ENCODE measurements at regions not wholly inside any gene's neighbourhood (a gene's known extent, or its start where the extent isn't known, plus 50 kb on each side); places are given as distances from the start of the nearest gene placed in this dataset.

DNA sequence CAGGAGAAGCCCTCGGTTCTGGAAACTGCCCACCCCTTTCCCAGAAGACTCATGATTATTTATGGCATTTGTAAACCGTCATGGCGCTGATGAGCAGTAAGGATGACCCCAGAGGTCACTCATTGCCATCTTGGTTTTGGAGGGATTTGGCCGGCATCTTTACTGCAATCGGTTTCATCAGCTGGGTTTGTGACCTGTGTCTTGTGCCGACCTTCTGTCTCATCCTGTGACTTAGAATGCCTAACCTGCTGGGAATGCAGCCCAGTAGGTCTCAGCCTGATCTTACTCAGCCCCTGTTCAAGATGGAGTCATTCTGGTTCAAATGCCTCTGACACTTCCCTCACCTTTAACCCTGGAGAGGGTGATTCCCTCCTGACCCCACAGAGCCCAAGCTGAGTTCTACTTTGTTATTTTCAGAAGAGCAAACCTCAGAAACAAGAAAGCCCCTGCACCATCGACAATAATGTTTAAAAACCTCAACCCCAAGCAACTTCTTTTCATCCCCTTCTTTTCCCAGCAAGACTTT lies 105.5 kb upstream of the SFSWAP start:
- Mint-ChIP-seq H3K9me3 (peaks cover 0 to 3% of the 10 kb centered on the region in 2 donors), H3K27ac (peak overlapping the region in 1 of 2 donors; percentile 60), H3K36me3 (peaks cover 0 to 10% of the 10 kb centered on the region in 2 donors)
- ATAC-seq, result peak in 1 of 2 donors; percentile 30
- no peak for DNase-seq (ENCODE audit: low spot score in 2 of 2)

DNA sequence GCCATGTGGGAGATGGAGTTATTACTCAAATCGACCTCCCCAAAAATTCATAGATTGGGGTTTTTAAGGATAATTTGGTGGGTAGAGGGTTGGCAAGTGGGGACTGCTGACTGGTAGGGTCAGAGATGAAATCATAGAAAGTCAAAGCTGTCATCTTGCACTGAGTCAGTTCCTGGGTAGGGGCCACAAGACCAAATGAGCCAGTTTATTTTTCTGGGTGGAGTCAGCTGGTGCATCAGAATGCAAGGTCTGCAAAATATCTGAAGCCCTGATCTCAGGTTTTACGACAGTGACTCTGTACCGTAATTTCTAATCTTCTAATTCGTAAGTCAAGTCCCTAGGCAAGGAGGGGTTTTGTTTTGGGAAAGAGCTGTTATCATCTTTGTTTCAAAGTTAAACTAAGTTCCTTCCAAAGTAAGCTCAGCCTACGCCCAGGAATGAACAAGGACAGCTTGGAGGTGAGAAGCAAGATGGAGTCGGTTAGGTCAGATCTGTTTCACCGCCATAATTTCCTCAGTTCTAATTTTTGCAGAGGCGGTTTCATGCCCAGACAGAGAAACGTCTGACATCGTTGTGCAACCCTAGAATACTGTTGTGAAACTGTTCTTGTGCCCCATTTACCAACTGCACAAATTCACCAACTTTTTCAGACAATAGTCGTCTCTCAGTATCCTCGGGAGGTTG lies 104.5 kb upstream of the SFSWAP start:
- peak overlapping the region in 1 of 2 donors; percentile 60 for H3K27ac Mint-ChIP-seq
- peaks cover 0 to 10% of the 10 kb centered on the region in 2 donors for H3K36me3 Mint-ChIP-seq
- peaks cover 0 to 3% of the 10 kb centered on the region in 2 donors for H3K9me3 Mint-ChIP-seq
- DNase-seq (ENCODE audit: low spot score in 2 of 2) (no peak), ATAC-seq (peak; percentile 35 to 48)

DNA sequence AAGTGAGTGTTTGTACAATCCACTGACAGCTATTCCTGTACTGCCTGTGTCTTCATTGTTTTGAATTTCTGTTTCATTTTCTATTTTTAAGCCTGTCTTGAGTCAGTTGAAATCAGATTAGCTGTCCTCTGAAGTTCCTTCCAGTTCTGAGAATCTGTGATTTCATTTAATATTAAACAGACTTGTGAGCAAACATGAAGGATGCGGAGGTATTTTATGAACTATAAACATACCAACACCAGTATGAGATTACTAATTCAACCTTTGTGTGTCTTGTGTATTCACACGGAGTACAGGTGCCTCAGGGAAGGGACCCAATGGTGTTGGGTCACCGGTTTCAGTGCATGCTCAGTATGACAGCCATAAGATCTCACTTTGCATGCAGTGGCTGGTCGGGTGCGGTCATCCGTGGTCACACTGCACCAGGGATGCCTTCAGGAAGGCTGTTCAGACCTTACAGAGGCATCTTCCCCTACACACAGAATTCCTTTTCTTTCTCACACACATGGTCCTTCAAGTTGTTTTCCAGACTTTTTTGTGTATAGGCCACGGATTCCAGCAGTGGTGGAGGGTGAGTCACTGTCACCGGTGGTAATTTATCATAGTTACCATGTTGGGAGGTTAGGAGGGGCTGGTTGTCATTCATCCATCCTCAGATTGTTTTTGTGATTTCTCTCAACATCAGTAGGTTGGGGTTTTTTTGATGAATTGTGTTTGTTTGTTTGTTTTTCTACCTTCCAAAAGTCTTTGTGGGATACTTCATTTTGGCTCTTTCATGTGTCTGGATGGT lies 103.0 kb upstream of the SFSWAP start:
- peaks cover 0 to under 1% of the 10 kb centered on the region in 2 donors for H3K9me3 Mint-ChIP-seq
- ATAC-seq (peak; percentile 72 to 84), DNase-seq (ENCODE audit: low spot score in 2 of 2) (no peak)
- H3K36me3 Mint-ChIP-seq, result peaks cover 0 to 10% of the 10 kb centered on the region in 2 donors
- H3K27ac Mint-ChIP-seq, result peak overlapping the region in 1 of 2 donors; percentile 71

DNA sequence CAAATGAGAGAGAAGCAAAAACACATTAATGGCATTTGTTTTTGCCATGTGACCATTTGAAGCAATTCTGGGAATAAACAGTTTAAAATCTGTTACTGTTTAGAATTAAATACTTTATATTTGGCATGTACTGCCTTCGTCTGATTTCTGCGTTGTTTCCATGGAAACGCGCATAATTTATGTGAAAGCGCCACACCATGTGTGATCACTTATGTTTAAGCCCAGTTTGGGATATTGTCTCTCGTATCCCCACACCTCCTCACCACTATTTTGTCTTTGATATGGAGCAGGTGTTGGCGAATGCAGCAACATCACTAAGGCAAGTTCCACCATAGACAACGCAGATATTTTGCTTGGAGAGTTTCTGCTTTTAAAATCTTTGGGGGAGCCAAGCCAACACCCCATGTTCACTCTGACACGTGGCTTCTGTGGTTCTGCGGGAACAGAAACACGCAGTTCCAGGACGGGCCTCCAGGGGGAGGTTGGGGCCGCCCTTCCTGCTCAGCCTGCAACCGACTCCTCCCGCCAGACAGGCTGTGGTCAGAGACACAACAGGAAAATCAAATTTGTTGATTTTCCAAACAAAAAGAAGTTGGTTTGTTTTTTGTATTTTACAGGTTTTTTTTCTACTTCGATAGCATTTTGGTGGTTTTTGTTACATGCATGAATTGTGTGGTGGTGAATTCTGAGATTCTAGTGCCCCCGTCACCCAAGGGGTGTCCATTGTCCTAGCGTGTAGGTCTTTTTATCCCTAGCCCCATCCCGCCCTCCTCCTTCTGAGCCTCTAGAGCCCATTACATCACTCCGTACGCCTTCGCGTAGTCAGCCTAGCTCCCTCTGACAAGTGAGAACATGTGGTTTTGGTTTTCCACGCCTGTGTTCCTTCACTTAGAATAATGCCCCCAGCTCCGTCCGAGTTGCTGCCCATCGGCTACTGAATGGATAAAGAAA lies 101.9 kb upstream of the SFSWAP start:
- Mint-ChIP-seq H3K9me3 (no peaks in the 10 kb centered on the region), H3K27ac (no peak overlapping the region), H3K36me3 (peaks cover 0 to 10% of the 10 kb centered on the region in 2 donors)
- ATAC-seq, result peak in 1 of 2 donors; percentile 44
- peak in 1 of 2 donors; percentile 66 for DNase-seq (ENCODE audit: low spot score in 2 of 2)

DNA sequence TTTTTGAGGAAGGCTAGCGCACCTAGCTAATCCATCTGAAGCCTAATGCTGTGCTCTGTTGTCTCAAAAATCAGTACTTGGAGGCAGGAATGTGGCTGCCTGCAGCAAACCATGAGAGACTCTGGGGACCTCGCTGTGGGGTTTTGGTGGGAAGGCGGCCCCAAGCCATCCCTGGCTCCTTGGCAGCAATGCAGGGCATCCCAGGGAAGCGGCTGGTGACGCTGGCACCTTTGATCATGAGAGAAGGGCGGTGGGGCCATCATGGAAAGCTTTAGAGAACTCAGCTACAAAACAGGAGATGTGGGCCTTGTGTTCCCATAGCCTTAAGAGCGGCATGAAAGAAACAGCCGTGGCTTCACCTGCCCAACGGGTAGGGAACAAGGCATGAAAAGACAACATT lies 101.1 kb upstream of the SFSWAP start:
- Mint-ChIP-seq H3K9me3 (no peaks in the 10 kb centered on the region), H3K27ac (no peak overlapping the region), H3K36me3 (peaks cover 0 to 10% of the 10 kb centered on the region in 2 donors)
- ATAC-seq, result no peak
- no peak for DNase-seq (ENCODE audit: low spot score in 2 of 2)

DNA sequence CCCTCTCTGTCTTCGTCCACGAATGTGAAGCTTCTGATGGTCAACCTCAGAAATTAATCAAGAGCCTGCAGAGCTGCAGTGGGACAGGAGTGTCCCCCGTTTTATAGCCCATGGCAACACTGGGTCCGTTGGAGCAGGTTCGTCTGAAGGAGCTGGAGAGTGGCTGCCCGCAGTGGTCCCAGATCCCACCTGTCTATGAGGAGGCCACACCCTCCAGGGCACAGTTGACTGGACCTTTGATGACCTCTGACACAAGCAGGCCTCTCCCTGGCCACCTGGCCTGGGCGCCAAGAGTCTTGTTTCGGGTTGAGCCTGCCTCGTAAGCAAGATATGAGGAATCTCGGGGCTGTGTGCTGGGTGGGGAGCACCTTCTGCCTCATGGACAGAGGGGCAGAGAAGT lies 100.7 kb upstream of the SFSWAP start:
- DNase-seq (ENCODE audit: low spot score in 2 of 2) (no peak), ATAC-seq (no peak)
- H3K27ac Mint-ChIP-seq, result no peak overlapping the region
- peaks cover 0 to 10% of the 10 kb centered on the region in 2 donors for H3K36me3 Mint-ChIP-seq
- H3K9me3 Mint-ChIP-seq, result no peaks in the 10 kb centered on the region

DNA sequence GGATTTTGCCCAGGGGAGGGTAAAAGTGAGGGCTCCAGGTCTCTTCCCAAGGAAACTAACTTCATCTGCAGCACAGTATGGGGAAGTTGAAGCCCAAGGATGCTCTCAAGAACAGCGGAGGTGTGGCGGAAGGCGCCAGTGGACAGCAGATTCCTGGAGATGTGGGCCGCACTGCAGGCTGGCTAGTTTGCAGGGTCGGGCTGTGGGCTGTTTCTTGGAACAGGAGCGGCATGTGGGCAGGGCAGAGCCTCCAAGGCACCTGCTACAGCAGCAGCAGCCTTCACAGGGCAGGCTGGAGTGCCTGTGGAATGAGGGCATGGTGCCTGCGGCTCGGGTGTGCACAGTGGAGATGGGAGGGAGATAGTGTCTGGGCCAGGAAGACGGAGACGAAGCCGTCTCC lies 100.0 kb upstream of the SFSWAP start:
- no peak for DNase-seq (ENCODE audit: low spot score in 2 of 2)
- Mint-ChIP-seq H3K36me3 (peaks cover 0 to 6% of the 10 kb centered on the region in 2 donors), H3K9me3 (no peaks in the 10 kb centered on the region), H3K27ac (no peak overlapping the region)
- ATAC-seq, result no peak

DNA sequence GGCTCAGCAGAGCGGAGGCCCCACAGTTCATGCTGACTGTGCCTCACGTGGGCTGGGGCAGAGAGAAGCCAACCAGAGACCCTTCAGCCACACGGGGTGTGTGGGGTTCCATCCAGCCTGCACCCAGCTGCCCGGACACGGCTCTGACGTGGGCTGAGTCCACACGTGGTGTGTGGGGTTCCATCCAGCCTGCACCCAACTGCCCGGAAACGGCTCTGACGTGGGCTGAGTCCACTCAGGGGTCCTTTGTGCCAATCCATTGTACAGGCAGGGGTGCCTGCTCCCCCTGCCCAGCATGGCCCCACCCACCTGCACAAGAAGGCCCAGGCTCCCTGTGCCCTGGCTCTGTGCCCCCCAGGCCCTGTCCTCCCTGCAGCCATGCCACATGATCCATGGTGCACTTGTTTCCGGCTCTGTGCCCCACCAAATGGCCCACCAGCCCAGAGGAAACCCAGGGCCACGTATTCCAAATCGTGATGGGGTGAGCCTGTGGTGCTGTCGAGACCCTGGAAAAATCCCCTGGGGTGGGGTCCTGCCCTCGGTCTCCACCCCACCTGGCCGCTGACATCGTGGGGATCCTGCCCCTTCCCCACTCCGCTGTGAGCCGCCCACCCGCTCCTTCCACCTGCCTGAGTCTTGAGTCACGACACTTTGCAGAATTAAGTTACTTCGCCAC lies 99.3 kb upstream of the SFSWAP start:
- Mint-ChIP-seq H3K36me3 (no peaks in the 10 kb centered on the region), H3K27ac (no peak overlapping the region), H3K9me3 (no peaks in the 10 kb centered on the region)
- no peak for DNase-seq (ENCODE audit: low spot score in 2 of 2)
- no peak for ATAC-seq

DNA sequence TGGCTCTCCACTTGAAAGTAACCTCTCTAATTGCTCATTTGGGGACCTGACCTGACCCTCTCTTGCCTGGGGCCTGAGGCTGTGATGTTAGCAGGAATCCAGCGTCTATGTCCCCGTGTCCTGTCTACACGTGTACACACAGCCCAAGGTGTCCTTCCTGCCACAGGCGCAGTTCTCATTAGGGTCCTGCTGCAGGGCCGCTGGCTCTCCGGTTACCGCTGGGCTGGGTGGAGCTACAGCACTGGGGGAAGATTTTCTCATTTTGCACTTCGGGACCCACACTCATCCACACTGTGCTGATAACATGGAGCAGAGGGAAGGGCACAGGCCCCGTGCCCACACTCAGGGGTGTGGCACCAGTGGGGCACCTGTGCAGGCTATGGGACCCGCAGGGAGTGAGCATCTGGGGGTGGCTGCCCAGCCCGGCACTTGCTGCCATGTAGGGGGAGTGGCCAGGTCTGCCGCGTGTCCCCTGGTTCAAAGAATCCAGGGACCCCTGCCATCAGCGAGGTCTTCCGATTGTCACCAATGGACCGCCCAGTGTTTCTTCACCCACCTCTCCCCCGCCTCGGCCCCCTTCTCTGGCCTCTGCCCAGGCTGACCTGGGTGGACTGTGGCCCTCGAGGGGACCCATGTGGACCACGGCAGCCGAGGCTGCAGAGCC lies 98.7 kb upstream of the SFSWAP start:
- no peaks in the 10 kb centered on the region for H3K9me3 Mint-ChIP-seq
- no peak for ATAC-seq
- DNase-seq (ENCODE audit: low spot score in 2 of 2), result no peak
- H3K36me3 Mint-ChIP-seq, result no peaks in the 10 kb centered on the region
- H3K27ac Mint-ChIP-seq, result no peak overlapping the region

DNA sequence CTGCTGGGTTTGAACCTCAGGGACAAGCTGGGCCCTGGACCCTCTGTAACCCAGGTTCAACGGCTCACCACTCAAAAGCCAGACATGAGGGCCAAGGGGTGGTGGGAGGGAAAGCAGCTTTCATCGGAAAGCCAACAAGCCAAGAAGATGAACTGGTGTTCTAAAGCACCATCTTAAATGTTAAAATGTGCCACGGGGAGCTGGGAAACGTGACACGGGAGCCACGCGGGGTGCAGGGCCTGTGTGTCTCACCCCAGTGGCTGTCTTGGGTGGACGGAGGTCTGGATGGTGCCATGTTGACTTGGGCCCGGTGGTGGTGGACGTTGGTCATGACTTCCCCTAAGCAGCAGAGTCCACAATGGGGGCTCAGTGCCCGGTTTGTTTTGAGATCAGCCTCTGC lies 97.7 kb upstream of the SFSWAP start:
- no peaks in the 10 kb centered on the region for H3K9me3 Mint-ChIP-seq
- DNase-seq (ENCODE audit: low spot score in 2 of 2) (no peak), ATAC-seq (no peak)
- no peak overlapping the region for H3K27ac Mint-ChIP-seq
- H3K36me3 Mint-ChIP-seq, result no peaks in the 10 kb centered on the region

DNA sequence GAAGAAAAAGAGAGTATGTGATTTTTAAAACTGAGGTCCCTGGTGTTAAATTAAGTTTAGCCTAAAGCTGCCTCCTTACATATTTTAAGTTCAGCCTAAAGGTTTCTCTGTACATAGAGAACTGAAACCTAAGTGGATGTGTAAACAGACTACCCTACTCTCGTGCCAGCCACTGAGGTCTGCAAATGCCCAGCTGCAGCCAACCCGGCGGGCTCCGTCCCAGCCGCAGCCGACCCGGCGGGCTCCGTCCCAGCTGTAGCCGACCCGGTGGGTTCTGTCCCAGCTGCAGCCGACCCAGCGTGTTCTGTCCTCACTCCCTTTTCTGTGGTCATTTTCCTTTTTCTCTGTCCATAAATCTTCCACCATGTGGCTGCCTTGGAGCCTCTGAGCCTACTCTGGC lies 97.2 kb upstream of the SFSWAP start:
- Mint-ChIP-seq H3K9me3 (no peaks in the 10 kb centered on the region), H3K36me3 (no peaks in the 10 kb centered on the region)
- no peak for ATAC-seq

DNA sequence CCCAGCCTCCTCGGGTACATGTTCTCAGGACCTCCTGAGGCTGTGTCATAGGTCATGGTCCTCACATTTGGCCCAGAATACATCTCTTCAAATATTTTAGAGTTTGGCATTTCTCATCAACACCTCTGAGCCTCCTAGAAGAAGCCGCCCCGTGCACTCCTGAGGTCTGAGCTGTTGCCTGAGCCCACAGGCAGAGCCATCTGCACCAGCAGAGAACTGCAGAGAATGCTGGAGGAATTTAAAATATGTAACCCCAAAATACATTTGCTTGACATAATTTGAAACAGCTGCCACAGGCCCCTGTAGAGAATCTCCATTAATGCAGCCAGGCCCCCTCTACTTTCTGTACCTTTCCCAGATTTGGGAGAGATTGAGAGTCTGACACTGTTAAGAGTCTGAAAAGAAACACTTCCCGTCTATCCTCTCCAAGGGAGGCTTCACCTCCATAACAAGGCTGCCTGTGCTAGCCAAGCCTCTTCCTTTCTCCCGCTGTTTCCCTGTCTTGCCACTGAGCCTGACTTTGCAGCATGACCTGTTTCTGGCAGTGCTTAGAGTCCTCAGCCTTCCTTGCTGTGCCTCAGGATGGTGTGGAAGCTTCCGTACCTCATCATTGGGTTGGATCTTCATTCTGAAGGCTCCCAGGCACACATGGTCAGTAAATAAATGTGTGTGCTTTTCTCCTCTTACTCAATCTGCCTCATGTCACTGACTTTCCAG lies 95.4 kb upstream of the SFSWAP start:
- H3K36me3 Mint-ChIP-seq, result no peaks in the 10 kb centered on the region
- DNase-seq (ENCODE audit: low spot score in 2 of 2), result no peak
- H3K27ac Mint-ChIP-seq, result no peak overlapping the region
- no peak for ATAC-seq
- no peaks in the 10 kb centered on the region for H3K9me3 Mint-ChIP-seq

More for the DNA sequence above, 97.2 kb upstream of the SFSWAP start:
- no peak for DNase-seq (ENCODE audit: low spot score in 2 of 2)
- H3K27ac Mint-ChIP-seq, result peak overlapping the region in 1 of 2 donors; percentile 57

DNA sequence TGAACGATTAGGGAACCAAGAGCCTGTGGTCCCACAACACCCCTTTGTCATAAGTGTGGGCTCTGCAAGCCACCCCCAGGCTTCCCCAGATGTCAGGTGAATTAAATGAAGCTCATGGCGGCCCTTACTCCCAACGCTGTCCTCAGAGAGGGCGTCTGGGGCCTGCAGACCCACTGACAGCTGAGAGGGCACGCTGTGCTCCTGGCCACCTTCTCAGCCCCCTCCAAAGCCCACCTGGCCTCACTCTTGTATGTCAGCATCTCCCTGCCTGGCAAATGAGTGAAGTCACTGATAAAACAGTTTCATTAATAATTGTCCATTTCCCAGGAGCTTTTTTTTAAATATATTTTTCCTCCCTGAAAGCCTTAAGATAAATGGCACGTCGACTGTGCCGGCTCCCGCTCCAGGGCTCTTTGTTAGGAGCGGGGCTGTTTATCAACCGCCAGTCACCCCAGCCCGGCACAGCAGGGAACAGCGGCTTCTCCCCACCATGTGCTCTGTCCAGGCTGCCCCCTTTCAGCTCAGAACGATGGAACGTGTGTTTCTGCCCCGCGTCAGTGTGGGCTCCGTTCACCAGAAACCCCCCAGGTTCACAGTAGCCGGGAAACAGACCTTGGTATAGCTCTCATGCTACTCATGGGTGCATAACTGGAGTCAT lies 94.7 kb upstream of the SFSWAP start:
- no peaks in the 10 kb centered on the region for H3K36me3 Mint-ChIP-seq
- ATAC-seq, result no peak
- no peak for DNase-seq (ENCODE audit: low spot score in 2 of 2)
- no peaks in the 10 kb centered on the region for H3K9me3 Mint-ChIP-seq
- H3K27ac Mint-ChIP-seq, result no peak overlapping the region

DNA sequence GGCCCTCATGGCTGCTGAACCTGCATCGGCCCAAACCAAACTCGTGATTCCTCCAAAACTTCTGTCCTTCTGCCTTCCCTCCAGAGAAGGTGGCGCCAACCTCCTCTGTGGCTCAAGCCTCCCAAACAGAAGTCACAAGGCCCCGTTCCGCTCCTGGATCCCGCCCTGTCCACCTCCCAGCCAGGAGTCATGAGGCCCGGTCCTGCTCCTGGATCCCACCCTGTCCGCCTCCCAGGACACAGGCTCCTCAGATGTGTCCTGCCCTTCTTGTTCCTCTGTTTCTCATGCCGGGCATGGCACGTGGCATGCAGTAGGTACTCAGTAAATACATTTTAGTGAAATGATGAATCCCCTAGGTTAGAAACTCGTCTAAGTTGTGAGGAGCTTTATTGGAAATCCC lies 94.2 kb upstream of the SFSWAP start:
- no peak for ATAC-seq
- no peak overlapping the region for H3K27ac Mint-ChIP-seq
- no peaks in the 10 kb centered on the region for H3K36me3 Mint-ChIP-seq
- no peaks in the 10 kb centered on the region for H3K9me3 Mint-ChIP-seq
- no peak for DNase-seq (ENCODE audit: low spot score in 2 of 2)

DNA sequence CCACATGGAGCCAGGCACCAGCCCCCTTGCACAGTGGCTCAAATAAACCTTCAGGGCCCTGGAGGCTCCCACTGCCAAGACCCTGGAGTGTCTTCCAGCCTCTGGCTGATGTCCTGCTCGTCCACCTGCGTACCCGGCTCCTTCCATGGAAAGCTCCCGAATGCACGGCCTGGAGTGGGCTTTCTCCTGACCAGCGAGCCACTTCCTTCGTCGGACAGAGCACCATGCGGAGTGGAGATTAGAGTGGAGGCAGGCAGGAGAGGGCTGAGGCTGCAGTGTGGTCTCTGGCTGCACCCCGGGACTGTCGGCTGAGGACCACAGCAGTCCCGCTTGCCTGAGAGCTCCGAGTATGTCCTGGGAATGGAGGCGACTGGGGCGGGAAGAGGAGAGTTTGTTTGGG lies 93.7 kb upstream of the SFSWAP start:
- ATAC-seq, result no peak
- no peak overlapping the region for H3K27ac Mint-ChIP-seq
- no peak for DNase-seq (ENCODE audit: low spot score in 2 of 2)
- H3K9me3 Mint-ChIP-seq, result no peaks in the 10 kb centered on the region
- H3K36me3 Mint-ChIP-seq, result no peaks in the 10 kb centered on the region
